ENCODE measurements at regions not wholly inside any gene's neighbourhood (a gene's known extent, or its start where the extent isn't known, plus 50 kb on each side); places are given as distances from the start of the nearest gene placed in this dataset.

DNA sequence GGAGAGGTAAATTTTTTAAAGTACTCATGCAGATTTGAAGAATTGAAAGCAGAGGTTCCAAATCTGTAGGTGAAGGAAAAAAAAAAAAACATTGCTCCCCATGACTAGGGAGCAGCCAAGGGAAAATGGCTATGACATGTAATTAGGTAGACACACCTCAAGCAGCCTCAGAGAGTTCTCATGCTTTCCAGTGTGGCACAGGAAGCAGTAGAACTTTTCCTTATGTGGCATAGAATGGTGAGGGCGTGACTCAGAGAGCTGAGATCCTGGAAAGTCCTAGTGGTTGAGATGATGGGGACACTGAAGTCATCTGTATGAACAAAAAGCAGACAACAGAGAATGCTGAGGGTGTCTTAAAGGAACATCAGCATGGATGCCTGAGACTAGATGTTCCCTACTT lies 148.6 kb upstream of the NWD2 start:
- no peaks in the 10 kb centered on the region for H3K9me3 ChIP-seq (replicated peaks in 1 of 3)
- no peaks in the 10 kb centered on the region for H3K36me3 ChIP-seq (replicated peaks in 1 of 2)
- H3K4me3 ChIP-seq, result no peak overlapping the region
- TF ChIP-seq POLR2A (IDR thresholded peaks at IDR 0.05) (no peak), CTCF (IDR thresholded peaks at IDR 0.05) (no peak)
- 74 to 100% (median 89%) methylated on average over 1 of the region's 1 CpG for WGBS, 4 donors
- H3K27me3 ChIP-seq, result no peaks in the 10 kb centered on the region
- intact Hi-C loops (cut with DNase I), result no loop called here
- H3K4me1 ChIP-seq (replicated peaks in 1 of 2), result no peaks in the 10 kb centered on the region
- no peak overlapping the region for H3K27ac ChIP-seq
- no peak for DNase-seq

GRCh38 chr4:37101182-37101581 lies 143.4 kb upstream of the NWD2 start:
- Histone ChIP-seq H3K36me3 (replicated peaks in 1 of 2) (no peaks in the 10 kb centered on the region), H3K4me1 (replicated peaks in 1 of 2) (no peaks in the 10 kb centered on the region), H3K27ac (no peak overlapping the region), H3K4me3 (no peak overlapping the region), H3K27me3 (no peaks in the 10 kb centered on the region), H3K9me3 (replicated peaks in 1 of 3) (no peaks in the 10 kb centered on the region)
- TF ChIP-seq POLR2A (IDR thresholded peaks at IDR 0.05) (no peak), CTCF (IDR thresholded peaks at IDR 0.05) (no peak)
- intact Hi-C loops (cut with DNase I), result no loop called here
- no peak for DNase-seq
- WGBS, 4 donors, result 79 to 85% (median 82%) methylated on average over 3 of the region's 3 CpGs

DNA sequence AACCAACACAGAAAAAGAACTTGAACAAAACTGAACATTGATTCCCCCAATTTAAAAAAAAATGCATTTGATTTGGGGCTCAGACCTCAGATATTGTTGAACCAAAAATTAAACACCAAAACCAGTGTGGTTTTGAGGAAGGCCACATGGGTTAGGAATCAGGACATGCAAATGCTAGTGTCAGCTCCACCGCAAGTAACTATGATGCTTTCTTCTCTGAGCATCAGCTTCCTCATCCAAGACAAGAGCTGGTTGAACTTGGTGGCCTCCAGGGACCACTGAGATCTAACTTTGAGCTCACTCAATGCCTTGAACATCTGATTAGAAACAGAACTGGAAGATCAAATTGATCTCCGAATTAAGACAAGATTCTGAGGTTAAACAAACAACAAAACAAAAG lies 142.9 kb upstream of the NWD2 start:
- H3K27me3 ChIP-seq, result no peaks in the 10 kb centered on the region
- H3K9me3 ChIP-seq (replicated peaks in 1 of 3), result no peaks in the 10 kb centered on the region
- H3K4me3 ChIP-seq, result no peak overlapping the region
- no peak overlapping the region for H3K27ac ChIP-seq
- no peaks in the 10 kb centered on the region for H3K36me3 ChIP-seq (replicated peaks in 1 of 2)
- TF ChIP-seq CTCF (IDR thresholded peaks at IDR 0.05) (no peak), POLR2A (IDR thresholded peaks at IDR 0.05) (no peak)
- 65 to 78% (median 77%) methylated on average over 2 of the region's 2 CpGs for WGBS, 4 donors
- H3K4me1 ChIP-seq (replicated peaks in 1 of 2), result no peaks in the 10 kb centered on the region
- no peak for DNase-seq
- intact Hi-C loops (cut with DNase I), result no loop called here

GRCh38 chr4:37109756-37110155 lies 134.8 kb upstream of the NWD2 start:
- H3K9me3 ChIP-seq (replicated peaks in 1 of 3), result no peaks in the 10 kb centered on the region
- WGBS, 4 donors, result 30 to 47% (median 40%) methylated on average over 1 of the region's 1 CpG
- H3K4me1 ChIP-seq (replicated peaks in 1 of 2), result no peaks in the 10 kb centered on the region
- no peak for DNase-seq
- TF ChIP-seq POLR2A (IDR thresholded peaks at IDR 0.05), result no peak
- TF ChIP-seq CTCF (IDR thresholded peaks at IDR 0.05), result no peak
- H3K27ac ChIP-seq, result no peak overlapping the region
- intact Hi-C loops (cut with DNase I), result no loop called here
- H3K27me3 ChIP-seq, result no peaks in the 10 kb centered on the region
- no peaks in the 10 kb centered on the region for H3K36me3 ChIP-seq (replicated peaks in 1 of 2)
- H3K4me3 ChIP-seq, result no peak overlapping the region
